ENCODE measurements at regions not wholly inside any gene's neighbourhood (a gene's known extent, or its start where the extent isn't known, plus 50 kb on each side); places are given as distances from the start of the nearest gene placed in this dataset.

- TF ChIP-seq EP300 (IDR thresholded peaks at IDR 0.05; ENCODE audit: borderline replicate concordance) (no peak), CREB1 (IDR thresholded peaks at IDR 0.05; ENCODE audit: low read depth) (no peak), REST (IDR thresholded peaks at IDR 0.05; ENCODE audit: low read depth) (no peak), YY1 (IDR thresholded peaks at IDR 0.05; ENCODE audit: low read depth) (no peak)
Measured at GRCh38 chr1:11414926-11415538, 63.9 kb upstream of the DISP3 start.
